ENCODE measurements at regions not wholly inside any gene's neighbourhood (a gene's known extent, or its start where the extent isn't known, plus 50 kb on each side); places are given as distances from the start of the nearest gene placed in this dataset.

DNA sequence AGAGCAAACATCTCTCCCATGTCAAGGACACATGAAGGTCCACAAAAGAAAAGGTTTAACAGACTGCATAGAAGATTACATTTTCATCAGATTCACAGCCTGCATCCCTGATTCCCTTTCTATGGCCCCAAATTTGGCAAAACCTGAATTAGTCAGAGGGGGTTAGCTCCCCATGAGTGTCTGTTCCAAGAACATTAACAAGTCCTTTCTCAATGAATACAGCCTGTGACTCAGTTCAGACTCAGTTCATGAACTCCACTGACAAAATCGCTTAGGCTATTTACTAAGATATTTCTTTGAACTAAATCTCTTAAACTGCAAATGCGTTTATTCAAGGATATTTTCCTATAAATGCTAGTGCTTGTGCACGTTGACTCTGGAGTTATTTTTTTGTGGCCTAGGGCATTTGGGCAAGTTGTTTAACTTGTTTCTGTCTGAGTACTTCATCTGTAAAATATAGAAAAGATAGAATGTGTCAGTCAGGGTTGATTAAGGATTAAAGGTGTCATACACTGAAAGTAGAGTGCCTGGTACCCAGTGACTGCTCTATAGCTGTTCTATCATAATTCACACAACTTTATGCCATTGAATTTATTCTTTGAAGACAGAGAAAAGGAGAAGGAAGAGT is 422.6 kb downstream of the HTR1B start:
- no peak overlapping the region for H3K4me3 ChIP-seq (ENCODE audit: control insufficient read depth, low read depth, low read length)
- TF ChIP-seq, protein P1, sequence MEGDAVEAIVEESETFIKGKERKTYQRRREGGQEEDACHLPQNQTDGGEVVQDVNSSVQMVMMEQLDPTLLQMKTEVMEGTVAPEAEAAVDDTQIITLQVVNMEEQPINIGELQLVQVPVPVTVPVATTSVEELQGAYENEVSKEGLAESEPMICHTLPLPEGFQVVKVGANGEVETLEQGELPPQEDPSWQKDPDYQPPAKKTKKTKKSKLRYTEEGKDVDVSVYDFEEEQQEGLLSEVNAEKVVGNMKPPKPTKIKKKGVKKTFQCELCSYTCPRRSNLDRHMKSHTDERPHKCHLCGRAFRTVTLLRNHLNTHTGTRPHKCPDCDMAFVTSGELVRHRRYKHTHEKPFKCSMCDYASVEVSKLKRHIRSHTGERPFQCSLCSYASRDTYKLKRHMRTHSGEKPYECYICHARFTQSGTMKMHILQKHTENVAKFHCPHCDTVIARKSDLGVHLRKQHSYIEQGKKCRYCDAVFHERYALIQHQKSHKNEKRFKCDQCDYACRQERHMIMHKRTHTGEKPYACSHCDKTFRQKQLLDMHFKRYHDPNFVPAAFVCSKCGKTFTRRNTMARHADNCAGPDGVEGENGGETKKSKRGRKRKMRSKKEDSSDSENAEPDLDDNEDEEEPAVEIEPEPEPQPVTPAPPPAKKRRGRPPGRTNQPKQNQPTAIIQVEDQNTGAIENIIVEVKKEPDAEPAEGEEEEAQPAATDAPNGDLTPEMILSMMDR (conservative IDR thresholded peaks at IDR 0.05; ENCODE audit: control insufficient read depth, insufficient read depth, low read depth, low read length) = no peak
- peak; percentile 67 for DNase-seq (ENCODE audit: low read depth)

DNA sequence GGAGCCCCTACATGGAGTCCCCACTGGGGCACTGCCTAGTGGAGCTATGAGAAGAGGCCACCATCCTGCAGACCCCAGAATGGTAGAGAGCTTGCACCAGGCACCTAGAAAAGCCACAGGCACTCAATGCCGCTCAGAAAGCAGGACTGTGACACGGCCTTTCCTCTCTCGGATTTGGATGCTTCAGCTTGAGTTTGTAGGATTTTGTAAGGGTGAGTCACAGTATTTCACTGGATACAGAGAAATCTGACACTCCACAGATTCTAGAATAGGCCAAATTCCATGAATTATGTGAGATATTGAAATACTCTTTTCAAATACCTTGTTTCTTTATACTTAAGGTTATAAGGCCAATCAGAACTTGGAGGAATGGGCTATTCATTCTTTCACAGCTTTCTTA is 424.5 kb downstream of the HTR1B start:
- DNase-seq (ENCODE audit: low read depth) = peak; percentile 56
- no peak overlapping the region for H3K4me3 ChIP-seq (ENCODE audit: control insufficient read depth, low read depth, low read length)
- TF ChIP-seq, protein P1 (conservative IDR thresholded peaks at IDR 0.05; ENCODE audit: control insufficient read depth, insufficient read depth, low read depth, low read length) = no peak

DNA sequence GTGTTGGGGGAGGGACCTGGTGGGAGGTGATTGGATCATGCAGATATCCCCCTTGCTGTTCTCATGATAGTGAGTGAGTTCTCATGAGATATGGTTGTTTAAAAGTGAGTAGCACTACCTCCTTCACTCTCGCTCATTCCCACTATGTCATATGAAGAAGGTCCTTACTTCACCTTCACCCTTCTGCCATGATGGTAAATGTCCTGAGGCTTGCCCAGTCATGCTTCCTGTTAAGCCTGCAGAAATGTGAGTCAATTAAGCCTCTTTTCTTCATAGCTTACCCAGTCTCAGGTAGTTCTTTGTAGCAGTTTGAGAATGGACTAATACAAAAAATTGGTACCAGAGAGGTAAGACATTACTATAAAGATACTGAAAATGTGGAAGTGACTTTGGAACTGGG is 425.9 kb downstream of the HTR1B start:
- DNase-seq (ENCODE audit: low read depth) = no peak
- no peak overlapping the region for H3K4me3 ChIP-seq (ENCODE audit: control insufficient read depth, low read depth, low read length)
- TF ChIP-seq, protein P1 (conservative IDR thresholded peaks at IDR 0.05; ENCODE audit: control insufficient read depth, insufficient read depth, low read depth, low read length) = no peak

DNA sequence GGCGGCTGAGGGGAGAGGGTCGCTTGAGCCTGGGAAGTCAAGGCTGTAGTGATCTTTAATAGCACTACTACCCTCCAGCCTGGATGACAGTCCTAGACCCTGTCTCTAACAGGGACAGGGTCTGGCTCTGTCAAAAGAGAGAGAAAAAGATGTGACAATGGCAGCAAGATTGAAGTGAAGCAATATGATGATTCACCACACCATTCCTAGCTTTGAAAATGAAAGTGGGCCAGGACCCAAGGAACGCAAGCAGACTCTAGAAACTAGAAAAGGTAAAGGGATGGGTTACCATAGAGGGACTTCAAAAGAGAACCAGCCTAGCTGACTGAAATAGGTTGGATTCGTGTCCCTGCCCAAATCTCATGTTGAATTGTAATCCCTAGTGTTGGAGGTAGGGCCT is 426.9 kb downstream of the HTR1B start:
- H3K4me3 ChIP-seq (ENCODE audit: control insufficient read depth, low read depth, low read length) = no peak overlapping the region
- no peak for DNase-seq (ENCODE audit: low read depth)
- TF ChIP-seq, protein P1 (conservative IDR thresholded peaks at IDR 0.05; ENCODE audit: control insufficient read depth, insufficient read depth, low read depth, low read length) = no peak

DNA sequence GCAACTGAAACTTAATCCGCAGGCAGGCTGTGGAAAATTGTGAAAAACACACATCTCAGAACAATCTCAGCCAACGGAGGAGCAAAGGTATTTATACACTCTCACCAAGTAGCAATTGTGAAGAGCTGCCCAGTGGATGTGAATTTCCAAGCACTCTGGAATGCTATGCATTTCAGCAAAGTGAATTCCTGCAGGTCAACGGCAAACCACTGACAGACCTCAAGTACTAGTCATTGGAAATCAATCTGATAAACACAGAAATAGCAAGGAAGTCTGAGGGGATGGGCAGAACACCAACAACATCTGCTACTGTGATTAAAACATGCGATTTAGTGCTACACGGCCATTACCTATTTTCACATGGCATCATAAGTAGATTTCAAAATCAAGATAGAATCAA is 429.1 kb downstream of the HTR1B start:
- DNase-seq (ENCODE audit: low read depth) = peak; percentile 80
- TF ChIP-seq, protein P1 (conservative IDR thresholded peaks at IDR 0.05; ENCODE audit: control insufficient read depth, insufficient read depth, low read depth, low read length) = no peak
- H3K4me3 ChIP-seq (ENCODE audit: control insufficient read depth, low read depth, low read length) = no peak overlapping the region

DNA sequence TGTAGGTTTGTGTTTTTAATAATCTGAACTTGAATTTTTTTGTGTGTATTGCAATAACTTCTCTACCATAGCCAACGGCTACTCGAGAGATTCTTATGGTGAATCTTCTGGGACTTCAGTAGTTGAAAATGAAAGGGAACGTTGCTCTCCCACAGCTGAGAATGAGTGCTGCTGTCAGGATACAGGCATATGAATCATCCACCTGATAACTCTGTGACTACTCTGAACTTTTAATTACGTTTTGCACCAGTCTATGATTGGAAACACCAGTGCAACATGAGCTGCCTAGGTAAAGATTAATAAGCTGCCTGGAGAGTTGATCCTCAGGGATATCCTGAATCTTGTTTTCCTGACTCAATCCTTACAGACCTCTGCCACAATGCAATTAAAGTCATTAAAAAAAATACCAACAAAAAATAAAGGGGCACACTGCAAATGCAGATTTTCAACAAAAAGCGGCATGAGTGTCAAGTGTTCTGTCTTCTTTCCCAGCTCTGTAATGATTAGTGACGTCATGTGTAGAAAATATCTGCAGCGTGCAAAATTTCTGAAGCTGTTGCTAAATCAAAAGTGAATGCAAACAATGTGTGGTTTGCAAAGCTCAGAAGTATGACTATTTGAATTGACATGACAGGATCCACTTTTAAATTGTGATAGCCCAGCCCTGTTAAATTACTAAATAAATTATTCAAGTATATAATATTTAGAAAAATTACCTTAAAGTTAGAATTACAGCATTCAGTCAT is 432.2 kb downstream of the HTR1B start:
- H3K4me3 ChIP-seq (ENCODE audit: control insufficient read depth, low read depth, low read length) = no peak overlapping the region
- peak; percentile 21 for DNase-seq (ENCODE audit: low read depth)
- TF ChIP-seq, protein P1 (conservative IDR thresholded peaks at IDR 0.05; ENCODE audit: control insufficient read depth, insufficient read depth, low read depth, low read length) = no peak
